HepG2 (cell line): ENCODE measurements at regions not wholly inside any gene's neighbourhood (a gene's known extent, or its start where the extent isn't known, plus 50 kb on each side); places are given as distances from the start of the nearest gene placed in this dataset.

Experiments used
- ATAC-seq: fragments of 200-7000 bp; cut with Tn5 transposase; 3 replicates; pipeline ENCODE4 v1.9.1; 2020; ENCODE audit warnings: mild to moderate bottlenecking, moderate library complexity
- BruUV-seq: library from RNA; stranded (reverse); fragments of 400-500 nt; replicated peaks from 2 replicates; lab custom pipeline; 2021; lab: Mats Ljungman, UMichigan
- CTCF ChIA-PET: fragments of 300-600 bp; formaldehyde crosslinking; extraction: SDS; loops from one replicate; lab custom pipeline; 2021; ENCODE audit warnings: low total read pairs, inconsistent platforms, low intra/inter-chr PET ratio; lab: Yijun Ruan, JAX
- POLR2A ChIA-PET: fragments of 350-600 bp; sonication (Branson Sonifier 250); formaldehyde crosslinking; loops from one replicate; lab custom pipeline; 2020; ENCODE audit warnings: antibody characterized with exemption, inconsistent platforms; lab: Yijun Ruan, JAX
- DNase-seq: peaks from one replicate; pipeline ENCODE4 v3.0.0-alpha.2; 2015; ENCODE audit warnings: low spot score
- FAIRE-seq: peaks from 3 replicates; lab custom pipeline; 2011; peaks lifted over from hg19 to GRCh38; lab: Jason Lieb, UNC
- H2AFZ ChIP-seq: one replicate; pipeline ENCODE4 v1.6.1; 2011; ENCODE audit warnings: low read length, inconsistent platforms
- H3K27ac ChIP-seq: fragments of 300-600 bp; 3 replicates; pipeline ENCODE4 v1.8.0; 2011; ENCODE audit warnings: mixed run types, mild to moderate bottlenecking, mixed read lengths, low read length, inconsistent platforms; ENCODE audit not compliant: insufficient read depth; ENCODE audit errors: extremely low read length
- H3K27me3 ChIP-seq, 2 experiments: fragments of 200-600 bp in 1 of 2; 2 replicates in 1 of 2; 3 replicates in 1 of 2; pipeline versions ENCODE4 v1.6.0 to v1.8.0; 2011; ENCODE audit warnings: low read length in 2 of 2, mild to moderate bottlenecking in 2 of 2, moderate library complexity in 2 of 2, inconsistent platforms in 1 of 2; ENCODE audit not compliant: insufficient read depth in 2 of 2, control insufficient read depth in 1 of 2
- H3K36me3 ChIP-seq, 2 experiments: fragments of 200-600 bp in 1 of 2; replicated peaks in 1 of 2; 2 replicates in 1 of 2; 3 replicates in 1 of 2; pipeline versions ENCODE4 v1.5.1 to v1.8.0; 2011; ENCODE audit warnings: low read length in 2 of 2, inconsistent platforms in 1 of 2; ENCODE audit not compliant: insufficient read depth in 2 of 2, control insufficient read depth in 1 of 2
- H3K4me1 ChIP-seq: 2 replicates; pipeline ENCODE4 v1.5.1; 2012; ENCODE audit warnings: low read length, inconsistent platforms; ENCODE audit not compliant: insufficient read depth
- H3K4me2 ChIP-seq: 2 replicates; pipeline ENCODE4 v1.6.0; 2011; ENCODE audit warnings: low read depth, low read length, inconsistent platforms
- H3K4me3 ChIP-seq, 3 experiments: fragments of 200-600 bp in 1 of 3; sonication (generic), shearing (Covaris generic) in 1 of 3; replicated peaks in 1 of 3; 2 replicates each; pipeline ENCODE4 v1.5.1; 2011 to 2016; ENCODE audit warnings: low read length in 3 of 3, inconsistent platforms in 2 of 3, low read depth in 2 of 3, mild to moderate bottlenecking in 2 of 3, control low read depth in 1 of 3, mixed read lengths in 1 of 3; ENCODE audit not compliant: insufficient read depth in 1 of 3
- H3K79me2 ChIP-seq: one replicate; pipeline ENCODE4 v1.6.1; 2011; ENCODE audit warnings: low read length, inconsistent platforms; ENCODE audit not compliant: insufficient read depth
- H3K9ac ChIP-seq: 2 replicates; pipeline ENCODE4 v1.6.0; 2011; ENCODE audit warnings: mild to moderate bottlenecking, low read depth, low read length, inconsistent platforms; ENCODE audit not compliant: insufficient read depth
- H3K9me3 ChIP-seq: 2 replicates; pipeline ENCODE4 v1.5.1; 2012; ENCODE audit warnings: mild to moderate bottlenecking, low read length
- H4K20me1 ChIP-seq: 2 replicates; pipeline ENCODE4 v1.6.0; 2011; ENCODE audit warnings: inconsistent platforms, mild to moderate bottlenecking, low read length, moderate library complexity; ENCODE audit not compliant: insufficient read depth
- BRCA1 ChIP-seq: sonication (generic); formaldehyde crosslinking; IDR thresholded peaks from 2 replicates; pipeline ENCODE4 v1.4.0; 2020; ENCODE audit warnings: missing genetic modification reagents
- CERS6 ChIP-seq: sonication (generic); formaldehyde crosslinking; IDR thresholded peaks from 2 replicates; pipeline ENCODE4 v1.5.0; 2020; ENCODE audit warnings: missing genetic modification reagents
- CHD4 ChIP-seq: fragments of 200-600 bp; sonication (generic); IDR thresholded peaks from 2 replicates; pipeline ENCODE4 v1.7.0; 2017; ENCODE audit warnings: mild to moderate bottlenecking, low read length, borderline replicate concordance
- FOXC1 ChIP-seq: sonication (generic); formaldehyde crosslinking; IDR thresholded peaks from 2 replicates; pipeline ENCODE4 v1.8.0; 2022; ENCODE audit warnings: mild to moderate bottlenecking, missing genetic modification reagents, borderline replicate concordance
- HNRNPUL1 ChIP-seq: fragments of 200-400 bp; formaldehyde crosslinking; IDR thresholded peaks from 2 replicates; pipeline ENCODE4 v1.6.1; 2017; ENCODE audit warnings: low read depth, mild to moderate bottlenecking, low read length, moderate library complexity
- IRX3 ChIP-seq: sonication (generic); formaldehyde crosslinking; IDR thresholded peaks from 2 replicates; pipeline ENCODE4 v1.8.1; 2023; ENCODE audit warnings: mild to moderate bottlenecking, low read depth, missing genetic modification reagents, borderline replicate concordance
- MED8 ChIP-seq: sonication (generic); formaldehyde crosslinking; IDR thresholded peaks from 2 replicates; pipeline ENCODE4 v1.8.1; 2023; ENCODE audit warnings: mild to moderate bottlenecking, missing genetic modification reagents; ENCODE audit not compliant: insufficient replicate concordance
- MEF2D ChIP-seq: sonication (generic); formaldehyde crosslinking; IDR thresholded peaks from 2 replicates; pipeline ENCODE4 v1.5.1; 2020; ENCODE audit warnings: mild to moderate bottlenecking, missing genetic modification reagents
- NR2F2 ChIP-seq: IDR thresholded peaks from 2 replicates; pipeline ENCODE4 v1.6.1; 2012; ENCODE audit warnings: low read depth, inconsistent platforms, borderline replicate concordance
- PBX2 ChIP-seq: IDR thresholded peaks from 2 replicates; pipeline ENCODE4 v1.6.1; 2016; ENCODE audit warnings: control low read depth
- SNRNP70 ChIP-seq: fragments of 200-400 bp; formaldehyde crosslinking; IDR thresholded peaks from 2 replicates; pipeline ENCODE4 v1.6.1; 2017; ENCODE audit warnings: mild to moderate bottlenecking, low read depth, low read length, moderate library complexity
- SRSF4 ChIP-seq: fragments of 200-400 bp; formaldehyde crosslinking; IDR thresholded peaks from one replicate; pipeline ENCODE4 v1.6.1; 2018; ENCODE audit warnings: mild to moderate bottlenecking, low read depth, low read length, moderate library complexity; ENCODE audit not compliant: poor library complexity, severe bottlenecking
- TOE1 ChIP-seq: sonication (generic); formaldehyde crosslinking; IDR thresholded peaks from 2 replicates; pipeline ENCODE4 v1.4.0; 2020; ENCODE audit warnings: mild to moderate bottlenecking, missing genetic modification reagents
- ZBTB7A ChIP-seq: sonication (generic); formaldehyde crosslinking; IDR thresholded peaks from 2 replicates; pipeline ENCODE4 v1.8.0; 2022; ENCODE audit warnings: mild to moderate bottlenecking, missing genetic modification reagents
- ZFYVE20 ChIP-seq: sonication (generic); formaldehyde crosslinking; IDR thresholded peaks from 2 replicates; pipeline ENCODE4 v1.8.0; 2023; ENCODE audit warnings: low read depth, mild to moderate bottlenecking, moderate library complexity, missing genetic modification reagents, borderline replicate concordance
- ZGPAT ChIP-seq: IDR thresholded peaks from 2 replicates; pipeline ENCODE4 v1.6.1; 2016; ENCODE audit warnings: mild to moderate bottlenecking
- ZNF350 ChIP-seq: sonication (generic); formaldehyde crosslinking; IDR thresholded peaks from 2 replicates; pipeline ENCODE4 v1.4.0; 2020; ENCODE audit warnings: mild to moderate bottlenecking, low read depth, missing genetic modification reagents, borderline replicate concordance
- ZNF777 ChIP-seq: sonication (generic); formaldehyde crosslinking; IDR thresholded peaks from 2 replicates; pipeline ENCODE4 v1.4.0; 2020; ENCODE audit warnings: missing genetic modification reagents
- WGBS: methylation state at CpG from one replicate; pipeline ENCODE4 v1.1.6; 2017; ENCODE audit warnings: low lambda C conversion rate; 5-methylcytosine and 5-hydroxymethylcytosine counted together
- in situ Hi-C: cut with HindIII; loops from 2 replicates; pipeline ENCODE4 v1.10.0; 2017; ENCODE audit warnings: low pct_unique_long_range_greater_than_20kb; ENCODE audit not compliant: extremely low pct_ligation_motif_present
- intact Hi-C: fragments of 100-400 bp; cut with micrococcal nuclease; formaldehyde crosslinking; loops from one replicate; pipeline ENCODE4 v1.10.0; 2022; ENCODE audit not compliant: unreplicated experiment

- no peak overlapping the region for H3K9ac ChIP-seq
- intact Hi-C loops, result no loop called here
- H4K20me1 ChIP-seq, result no peaks in the 10 kb centered on the region
- no peaks in the 10 kb centered on the region for H3K9me3 ChIP-seq
- peaks cover 1 to 12% of the 10 kb centered on the region in 2 experiments; a peak in 4 of 5 replicates for H3K27me3 ChIP-seq
- H3K4me3 ChIP-seq, result no peak overlapping the region
- POLR2A ChIA-PET, result no interaction called here
- no peak for DNase-seq
- no peak overlapping the region for H3K4me2 ChIP-seq
- no peak for TF ChIP-seq MEF2D (CRISPR knock-in tag)
- TF ChIP-seq CHD4, result no peak
- TF ChIP-seq SRSF4, result no peak
- no peak for TF ChIP-seq IRX3 (CRISPR knock-in tag)
- TF ChIP-seq BRCA1 (CRISPR knock-in tag), result no peak
- TF ChIP-seq FOXC1, result no peak
- TF ChIP-seq MED8 (CRISPR knock-in tag), result no peak
- TF ChIP-seq CERS6 (CRISPR knock-in tag), result no peak
- TF ChIP-seq ZGPAT (CRISPR knock-in tag), result no peak
- TF ChIP-seq ZFYVE20 (CRISPR knock-in tag), result no peak
- no peak for TF ChIP-seq ZNF350 (CRISPR knock-in tag)
- TF ChIP-seq ZBTB7A, result no peak
- no peak for TF ChIP-seq ZNF777 (CRISPR knock-in tag)
- TF ChIP-seq NR2F2, result no peak
- no peak for TF ChIP-seq TOE1 (CRISPR knock-in tag)
- TF ChIP-seq HNRNPUL1, result no peak
- no peak for TF ChIP-seq PBX2 (CRISPR knock-in tag)
- TF ChIP-seq SNRNP70, result no peak
- TF ChIP-seq, all 625 proteins: peak for 0
- no TSS peak for BruUV-seq
- no peak for FAIRE-seq
- 38% methylated on average over 9 of the region's 9 CpGs for WGBS
- Histone ChIP-seq H3K79me2 (no peaks in the 10 kb centered on the region), H3K27ac (no peak overlapping the region), H3K36me3 (no peaks in the 10 kb centered on the region), H2AFZ (no peak overlapping the region), H3K4me1 (peaks cover 10% of the 10 kb centered on the region)
- in situ Hi-C loops, result no loop called here
- ATAC-seq, result no peak
- CTCF ChIA-PET, result no interaction called here
These were observed 65.4 kb downstream of the ADRA2A start for GRCh38 chr10:111142092-111142768.
